Natural killer cell (primary cell): ENCODE measurements at regions not wholly inside any gene's neighbourhood (a gene's known extent, or its start where the extent isn't known, plus 50 kb on each side); places are given as distances from the start of the nearest gene placed in this dataset.

Source experiments
- ATAC-seq, 3 donors: fragments of 150-1000 bp in 2 of 3; fragments of 200-7000 bp in 1 of 3; cut with Tn5 transposase; 1 replicate in 1 of 3; 2 replicates in 2 of 3; pipeline ENCODE4 v1.10.0; 2021; ENCODE audit warnings: mild to moderate bottlenecking in 2 of 3, moderate library complexity in 2 of 3
- DNase-seq, 2 donors: peaks; one replicate each; pipeline versions ENCODE4 v3.0.0 to v3.0.0-alpha.2; 2013 to 2021; ENCODE audit warnings: mixed read lengths in 1 of 2
- H3K27ac ChIP-seq: one replicate; pipeline ENCODE4 v1.5.1; 2013; ENCODE audit warnings: mild to moderate bottlenecking, low read length
- H3K27me3 ChIP-seq: one replicate; pipeline ENCODE4 v1.6.1; 2013; ENCODE audit warnings: low read length; ENCODE audit not compliant: control insufficient read depth, insufficient read depth
- H3K36me3 ChIP-seq: one replicate; pipeline ENCODE4 v1.6.1; 2013; ENCODE audit warnings: low read length; ENCODE audit not compliant: control insufficient read depth, insufficient read depth
- H3K4me1 ChIP-seq: one replicate; pipeline ENCODE4 v1.6.1; 2013; ENCODE audit warnings: low read length; ENCODE audit not compliant: control insufficient read depth, insufficient read depth
- H3K4me3 ChIP-seq: one replicate; pipeline ENCODE4 v1.5.1; 2013; ENCODE audit warnings: low read length
- H3K9me3 ChIP-seq: one replicate; pipeline ENCODE4 v1.6.1; 2013; ENCODE audit warnings: low read length; ENCODE audit not compliant: control insufficient read depth, insufficient read depth
- H3K27ac Mint-ChIP-seq, 2 donors: one replicate each; pipeline ENCODE4 v1.8.0; 2022; ENCODE audit warnings: mild to moderate bottlenecking in 2 of 2, mixed read lengths in 2 of 2, moderate library complexity in 1 of 2
- H3K27me3 Mint-ChIP-seq, 2 donors: one replicate each; pipeline ENCODE4 v1.8.0; 2022; ENCODE audit warnings: low read depth in 2 of 2, mixed read lengths in 2 of 2
- H3K36me3 Mint-ChIP-seq: one replicate; pipeline ENCODE4 v1.8.0; 2022; ENCODE audit warnings: mixed read lengths
- H3K4me1 Mint-ChIP-seq, 2 donors: one replicate each; pipeline ENCODE4 v1.8.0; 2022; ENCODE audit warnings: mixed read lengths in 2 of 2
- H3K4me3 Mint-ChIP-seq: one replicate; pipeline ENCODE4 v1.8.0; 2022; ENCODE audit warnings: mild to moderate bottlenecking, moderate library complexity, mixed read lengths
- H3K9me3 Mint-ChIP-seq, 2 donors: one replicate each; pipeline ENCODE4 v1.8.0; 2022; ENCODE audit warnings: mixed read lengths in 2 of 2
- CTCF ChIP-seq: fragments of 200-600 bp; IDR thresholded peaks from one replicate; pipeline ENCODE4 v1.8.0; 2022; ENCODE audit warnings: antibody characterized with exemption
- WGBS: methylation state at CpG from one replicate; pipeline ENCODE4 v1.1.7; 2013; ENCODE audit warnings: missing lambda C conversion rate; ENCODE audit not compliant: insufficient coverage; 5-methylcytosine and 5-hydroxymethylcytosine counted together
- intact Hi-C: fragments of 100-400 bp; cut with micrococcal nuclease; formaldehyde crosslinking; loops from one replicate; pipeline ENCODE4 v1.14.2; 2022

- Histone ChIP-seq H3K27ac (no peak overlapping the region), H3K4me3 (no peak overlapping the region), H3K4me1 (no peaks in the 10 kb centered on the region), H3K27me3 (no peaks in the 10 kb centered on the region), H3K9me3 (no peaks in the 10 kb centered on the region), H3K36me3 (no peaks in the 10 kb centered on the region)
- DNase-seq (no peak), ATAC-seq (no peak)
- no peak for TF ChIP-seq CTCF
- Mint-ChIP-seq H3K4me3 (no peak overlapping the region), H3K4me1 (peaks cover 0 to 5% of the 10 kb centered on the region in 2 donors), H3K27me3 (peaks cover 0 to 17% of the 10 kb centered on the region in 2 donors), H3K36me3 (no peaks in the 10 kb centered on the region), H3K27ac (no peak overlapping the region), H3K9me3 (no peaks in the 10 kb centered on the region)
- WGBS: 92% methylated on average over 11 of the region's 11 CpGs
- intact Hi-C loops: no loop called here
Observed at GRCh38 chr9:126230692-126231091, 95.9 kb upstream of the MVB12B start.

GRCh38 chr9:126232461-126232860 is 94.2 kb upstream of the MVB12B start:
- no peaks in the 10 kb centered on the region for H3K36me3 Mint-ChIP-seq
- no peaks in the 10 kb centered on the region for H3K9me3 Mint-ChIP-seq
- H3K4me1 ChIP-seq: no peaks in the 10 kb centered on the region
- no peaks in the 10 kb centered on the region for H3K27me3 ChIP-seq
- H3K4me3 Mint-ChIP-seq: no peak overlapping the region
- no peaks in the 10 kb centered on the region for H3K36me3 ChIP-seq
- no peak overlapping the region for H3K27ac ChIP-seq
- peaks cover 0 to 5% of the 10 kb centered on the region in 2 donors for H3K4me1 Mint-ChIP-seq
- ATAC-seq (no peak), DNase-seq (no peak)
- intact Hi-C loops: no loop called here
- H3K27ac Mint-ChIP-seq: no peak overlapping the region
- H3K4me3 ChIP-seq: no peak overlapping the region
- peaks cover 5 to 13% of the 10 kb centered on the region in 2 donors for H3K27me3 Mint-ChIP-seq
- 85% methylated on average over 6 of the region's 6 CpGs for WGBS
- no peaks in the 10 kb centered on the region for H3K9me3 ChIP-seq
- TF ChIP-seq CTCF: no peak

GRCh38 chr9:126233175-126233574 is 93.5 kb upstream of the MVB12B start:
- H3K9me3 Mint-ChIP-seq: no peaks in the 10 kb centered on the region

More at GRCh38 chr9:126233175-126233574, 93.5 kb upstream of the MVB12B start:
- Mint-ChIP-seq H3K4me1 (peaks cover 0 to 5% of the 10 kb centered on the region in 2 donors), H3K4me3 (no peak overlapping the region), H3K36me3 (no peaks in the 10 kb centered on the region), H3K27me3 (peaks cover 8 to 16% of the 10 kb centered on the region in 2 donors), H3K27ac (no peak overlapping the region)
- intact Hi-C loops: no loop called here
- ATAC-seq: no peak
- no peaks in the 10 kb centered on the region for H3K36me3 ChIP-seq
- H3K27me3 ChIP-seq: no peaks in the 10 kb centered on the region
- no peak overlapping the region for H3K4me3 ChIP-seq
- no peaks in the 10 kb centered on the region for H3K4me1 ChIP-seq
- H3K27ac ChIP-seq: no peak overlapping the region
- WGBS: 89% methylated on average over 9 of the region's 9 CpGs
- no peak for DNase-seq
- no peak for TF ChIP-seq CTCF
- H3K9me3 ChIP-seq: no peaks in the 10 kb centered on the region
